ENCODE measurements at regions not wholly inside any gene's neighbourhood (a gene's known extent, or its start where the extent isn't known, plus 50 kb on each side); places are given as distances from the start of the nearest gene placed in this dataset.

- Histone ChIP-seq H3K36me3 (ENCODE audit: control insufficient read depth in 2 of 2, insufficient read depth in 2 of 2, low read length in 1 of 2) (no peaks in the 10 kb centered on the region), H3K4me1 (ENCODE audit: control insufficient read depth, insufficient read depth, low read length) (no peaks in the 10 kb centered on the region), H2AFZ (ENCODE audit: control insufficient read depth, low read depth, low read length) (no peak overlapping the region), H4K20me1 (ENCODE audit: control insufficient read depth, insufficient read depth) (no peaks in the 10 kb centered on the region), H3K9me3 (replicated peaks; ENCODE audit: control insufficient read depth, insufficient read depth, low read length) (no peaks in the 10 kb centered on the region), H3K9ac (ENCODE audit: control insufficient read depth, insufficient read depth, low read length) (no peak overlapping the region), H3K79me2 (ENCODE audit: control insufficient read depth, insufficient read depth, low read length) (no peaks in the 10 kb centered on the region), H3K27ac (ENCODE audit: control insufficient read depth, insufficient read depth) (no peak overlapping the region), H3K27me3 (replicated peaks in 1 of 2; ENCODE audit: control insufficient read depth in 2 of 2, insufficient read depth in 2 of 2, low read length in 1 of 2) (no peaks in the 10 kb centered on the region), H3K4me2 (ENCODE audit: control insufficient read depth, insufficient read depth) (no peak overlapping the region), H3K4me3 (no peak overlapping the region)
- ChIA-PET RAD21 (ENCODE audit: unreplicated experiment) (no interaction called here), SMC1A (ENCODE audit: uncharacterized antibody, unreplicated experiment) (no interaction called here), CTCF (no interaction called here), POLR2A (no interaction called here)
- WGBS (ENCODE audit: insufficient coverage, insufficient replicate concordance, low lambda C conversion rate, missing lambda C conversion rate): 50% methylated on average over 1 of the region's 1 CpG
- in situ Hi-C loops (cut with MboI) (no loop called here), intact Hi-C loops (cut with micrococcal nuclease; ENCODE audit: unreplicated experiment) (no loop called here)
- ATAC-seq: no peak
- no peak for TF ChIP-seq RCOR1 (conservative IDR thresholded peaks at IDR 0.05; ENCODE audit: low read depth, low read length)
- no peak for TF ChIP-seq NRF1 (conservative IDR thresholded peaks at IDR 0.05; ENCODE audit: low read depth, low read length)
- TF ChIP-seq HDAC2 (IDR thresholded peaks at IDR 0.05): no peak
- TF ChIP-seq SPI1 (IDR thresholded peaks at IDR 0.05; ENCODE audit: borderline replicate concordance, insufficient read depth, low read depth, low read length): no peak
- TF ChIP-seq BACH1 (IDR thresholded peaks at IDR 0.05; ENCODE audit: borderline replicate concordance): no peak
- TF ChIP-seq SP1 (IDR thresholded peaks at IDR 0.05; ENCODE audit: low read depth, low read length): no peak
- no peak for TF ChIP-seq NR2C2 (IDR thresholded peaks at IDR 0.05; ENCODE audit: borderline replicate concordance, control insufficient read depth, insufficient read length, low read depth)
- no peak for TF ChIP-seq BCL3 (IDR thresholded peaks at IDR 0.05; ENCODE audit: borderline replicate concordance, insufficient read depth, low read depth, low read length, poor library complexity, severe bottlenecking)
- FAIRE-seq: no peak
- no peak for DNase-seq (ENCODE audit: low read depth, low spot score)
- BruUV-seq (replicated peaks): no TSS peak
Measured at GRCh38 chr18:56003009-56003719, 415.2 kb upstream of the TCF4 start.
